ENCODE measurements at regions not wholly inside any gene's neighbourhood (a gene's known extent, or its start where the extent isn't known, plus 50 kb on each side); places are given as distances from the start of the nearest gene placed in this dataset.

DNA sequence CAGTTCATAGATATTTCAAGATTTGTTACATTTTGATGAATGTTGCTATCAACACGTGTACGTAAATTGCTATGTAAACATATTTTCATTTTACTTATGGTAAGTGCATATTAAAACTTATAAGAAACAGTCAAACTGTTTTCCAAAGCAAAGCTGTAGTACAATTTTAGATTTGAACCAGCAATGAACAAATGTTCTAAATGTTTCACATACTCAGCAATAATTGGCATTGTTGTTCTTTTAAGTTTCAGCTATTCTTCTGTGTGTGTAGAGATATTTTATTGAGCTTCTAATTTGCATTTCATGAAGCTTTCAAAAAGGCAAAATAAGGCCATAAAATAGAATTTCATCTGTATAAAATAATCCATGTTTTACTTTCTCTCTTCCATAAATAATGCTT lies 1433.2 kb downstream of the LRFN5 start:
- Histone ChIP-seq H3K18ac (ENCODE audit: low read depth in 1 of 2, low read length in 2 of 2) (no peak overlapping the region), H3K4ac (ENCODE audit: low read depth in 1 of 2, low read length in 2 of 2) (no peak overlapping the region), H3K4me1 (ENCODE audit: control insufficient read depth, insufficient read depth, low read depth, low read length) (no peaks in the 10 kb centered on the region), H3K4me3 (ENCODE audit: insufficient read depth in 1 of 2, low read depth in 1 of 2, low read length in 2 of 2) (no peak overlapping the region), H3K14ac (ENCODE audit: low read length in 2 of 2) (no peak overlapping the region), H4K8ac (ENCODE audit: low read length) (no peak overlapping the region), H3K4me2 (ENCODE audit: low read length, poor library complexity, severe bottlenecking) (no peak overlapping the region), H2AFZ (ENCODE audit: low read depth, low read length) (no peak overlapping the region), H4K91ac (ENCODE audit: low read length) (no peak overlapping the region), H2AK5ac (ENCODE audit: low read length, severe bottlenecking) (no peak overlapping the region), H2BK12ac (ENCODE audit: low read length in 2 of 2) (no peak overlapping the region), H3K9me3 (ENCODE audit: control insufficient read depth, low read length) (no peaks in the 10 kb centered on the region), H3K27me3 (ENCODE audit: control insufficient read depth in 1 of 2, insufficient read depth in 1 of 2, low read length in 2 of 2) (no peaks in the 10 kb centered on the region), H2BK120ac (ENCODE audit: low read depth, low read length) (no peak overlapping the region), H3K79me1 (replicated peaks; ENCODE audit: low read length, poor library complexity, severe bottlenecking) (no peaks in the 10 kb centered on the region), H2BK5ac (ENCODE audit: low read depth, low read length, poor library complexity, severe bottlenecking) (no peak overlapping the region), H3K36me3 (ENCODE audit: control insufficient read depth in 1 of 2, insufficient read depth in 2 of 2, low read depth in 1 of 2, low read length in 2 of 2) (no peaks in the 10 kb centered on the region), H3K23ac (ENCODE audit: low read length in 2 of 2) (no peak overlapping the region), H3K9ac (ENCODE audit: low read length) (no peak overlapping the region), H2BK15ac (ENCODE audit: low read depth, poor library complexity, severe bottlenecking) (no peak overlapping the region), H3K27ac (ENCODE audit: low read length, poor library complexity, severe bottlenecking) (no peak overlapping the region)
- WGBS: no CpG with 5 or more reads among the region's 2 CpGs
- no peak for DNase-seq

DNA sequence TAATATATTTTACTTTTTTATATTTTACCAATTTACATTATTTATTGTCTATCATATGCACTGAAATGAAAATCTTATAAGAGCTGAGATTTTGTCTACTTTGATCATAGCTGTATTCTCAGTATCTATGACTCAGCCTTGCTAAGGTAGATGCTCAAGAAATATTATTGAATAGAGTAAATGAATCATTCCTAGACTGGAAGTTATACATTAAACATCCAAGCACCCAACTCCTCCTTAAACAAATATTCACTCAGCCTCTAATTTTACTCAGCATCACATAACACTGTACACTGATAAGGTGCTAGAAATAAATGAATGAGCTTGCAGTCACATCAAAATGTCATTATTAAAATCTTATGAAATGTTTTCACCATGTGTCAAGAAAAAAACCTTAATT lies 1424.9 kb downstream of the LRFN5 start:
- H4K8ac ChIP-seq (ENCODE audit: low read length): no peak overlapping the region
- no peaks in the 10 kb centered on the region for H3K27me3 ChIP-seq (ENCODE audit: control insufficient read depth in 1 of 2, insufficient read depth in 1 of 2, low read length in 2 of 2)
- no peak overlapping the region for H2AFZ ChIP-seq (ENCODE audit: low read depth, low read length)
- no peak overlapping the region for H3K23ac ChIP-seq (ENCODE audit: low read length in 2 of 2)
- no peak overlapping the region for H3K4me2 ChIP-seq (ENCODE audit: low read length, poor library complexity, severe bottlenecking)
- no peak overlapping the region for H3K9ac ChIP-seq (ENCODE audit: low read length)
- no peaks in the 10 kb centered on the region for H3K9me3 ChIP-seq (ENCODE audit: control insufficient read depth, low read length)
- H2BK15ac ChIP-seq (ENCODE audit: low read depth, poor library complexity, severe bottlenecking): no peak overlapping the region
- H3K79me1 ChIP-seq (replicated peaks; ENCODE audit: low read length, poor library complexity, severe bottlenecking): no peaks in the 10 kb centered on the region
- H2BK5ac ChIP-seq (ENCODE audit: low read depth, low read length, poor library complexity, severe bottlenecking): no peak overlapping the region
- H3K36me3 ChIP-seq (ENCODE audit: control insufficient read depth in 1 of 2, insufficient read depth in 2 of 2, low read depth in 1 of 2, low read length in 2 of 2): no peaks in the 10 kb centered on the region
- no peak overlapping the region for H2BK120ac ChIP-seq (ENCODE audit: low read depth, low read length)
- DNase-seq: no peak
- no peak overlapping the region for H3K4ac ChIP-seq (ENCODE audit: low read depth in 1 of 2, low read length in 2 of 2)
- H3K4me3 ChIP-seq (ENCODE audit: insufficient read depth in 1 of 2, low read depth in 1 of 2, low read length in 2 of 2): no peak overlapping the region
- no peak overlapping the region for H3K14ac ChIP-seq (ENCODE audit: low read length in 2 of 2)
- no peak overlapping the region for H4K91ac ChIP-seq (ENCODE audit: low read length)
- no peaks in the 10 kb centered on the region for H3K4me1 ChIP-seq (ENCODE audit: control insufficient read depth, insufficient read depth, low read depth, low read length)
- no peak overlapping the region for H3K27ac ChIP-seq (ENCODE audit: low read length, poor library complexity, severe bottlenecking)
- no peak overlapping the region for H3K18ac ChIP-seq (ENCODE audit: low read depth in 1 of 2, low read length in 2 of 2)
- no peak overlapping the region for H2BK12ac ChIP-seq (ENCODE audit: low read length in 2 of 2)
- no peak overlapping the region for H2AK5ac ChIP-seq (ENCODE audit: low read length, severe bottlenecking)

DNA sequence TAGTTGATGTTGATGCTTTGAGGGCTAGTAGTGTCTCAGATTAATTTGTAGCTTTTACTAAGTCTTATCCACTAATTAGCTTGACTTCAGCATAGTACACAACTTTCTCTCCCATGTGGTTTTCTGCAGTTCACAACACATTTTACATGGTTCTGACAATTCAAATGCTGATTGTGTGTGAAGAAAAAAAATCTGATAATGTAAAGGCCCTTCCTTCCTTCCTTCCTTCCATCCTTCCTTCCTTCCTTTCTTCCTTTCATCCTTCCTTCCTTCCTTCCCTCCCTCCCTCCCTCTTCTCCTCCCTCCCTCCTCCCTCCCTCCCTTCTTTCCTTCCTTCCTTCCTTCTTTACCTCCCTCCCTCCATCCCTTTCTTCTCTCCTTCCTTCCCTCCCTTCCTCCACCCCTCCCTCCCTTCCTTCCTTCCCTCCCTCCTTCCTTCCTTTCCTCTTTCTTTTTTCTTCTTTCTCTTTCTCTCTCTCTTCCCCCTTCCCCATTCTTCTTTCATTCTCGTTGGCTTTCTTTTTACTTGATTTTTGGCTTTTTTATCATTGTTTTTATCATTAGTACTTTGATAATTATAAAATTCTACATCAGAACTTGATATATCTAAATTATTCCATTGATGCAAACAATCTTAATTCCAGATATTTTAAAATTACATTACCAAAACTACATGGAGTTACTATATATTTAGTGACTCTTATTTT lies 1415.6 kb downstream of the LRFN5 start:
- no peak overlapping the region for H2BK15ac ChIP-seq (ENCODE audit: low read depth, poor library complexity, severe bottlenecking)
- peaks cover 13% of the 10 kb centered on the region for H3K9me3 ChIP-seq (ENCODE audit: control insufficient read depth, low read length)
- H3K14ac ChIP-seq (ENCODE audit: low read length in 2 of 2): no peak overlapping the region
- no peak overlapping the region for H2BK120ac ChIP-seq (ENCODE audit: low read depth, low read length)
- H2BK12ac ChIP-seq (ENCODE audit: low read length in 2 of 2): no peak overlapping the region
- H3K9ac ChIP-seq (ENCODE audit: low read length): no peak overlapping the region
- no peak for DNase-seq
- no peak overlapping the region for H3K23ac ChIP-seq (ENCODE audit: low read length in 2 of 2)
- H2BK5ac ChIP-seq (ENCODE audit: low read depth, low read length, poor library complexity, severe bottlenecking): no peak overlapping the region
- H4K8ac ChIP-seq (ENCODE audit: low read length): no peak overlapping the region
- no peaks in the 10 kb centered on the region for H3K36me3 ChIP-seq (ENCODE audit: control insufficient read depth in 1 of 2, insufficient read depth in 2 of 2, low read depth in 1 of 2, low read length in 2 of 2)
- H3K27me3 ChIP-seq (ENCODE audit: control insufficient read depth in 1 of 2, insufficient read depth in 1 of 2, low read length in 2 of 2): no peaks in the 10 kb centered on the region
- H2AK5ac ChIP-seq (ENCODE audit: low read length, severe bottlenecking): no peak overlapping the region
- no peak overlapping the region for H3K4me2 ChIP-seq (ENCODE audit: low read length, poor library complexity, severe bottlenecking)
- H3K4me1 ChIP-seq (ENCODE audit: control insufficient read depth, insufficient read depth, low read depth, low read length): no peaks in the 10 kb centered on the region
- no peak overlapping the region for H3K4me3 ChIP-seq (ENCODE audit: insufficient read depth in 1 of 2, low read depth in 1 of 2, low read length in 2 of 2)
- no peak overlapping the region for H3K27ac ChIP-seq (ENCODE audit: low read length, poor library complexity, severe bottlenecking)
- no peak overlapping the region for H3K18ac ChIP-seq (ENCODE audit: low read depth in 1 of 2, low read length in 2 of 2)
- H4K91ac ChIP-seq (ENCODE audit: low read length): no peak overlapping the region
- whole genome bisulfite sequencing: no CpG with 5 or more reads among the region's 1 CpG
- H3K4ac ChIP-seq (ENCODE audit: low read depth in 1 of 2, low read length in 2 of 2): no peak overlapping the region
- no peaks in the 10 kb centered on the region for H3K79me1 ChIP-seq (replicated peaks; ENCODE audit: low read length, poor library complexity, severe bottlenecking)
- no peak overlapping the region for H2AFZ ChIP-seq (ENCODE audit: low read depth, low read length)

DNA sequence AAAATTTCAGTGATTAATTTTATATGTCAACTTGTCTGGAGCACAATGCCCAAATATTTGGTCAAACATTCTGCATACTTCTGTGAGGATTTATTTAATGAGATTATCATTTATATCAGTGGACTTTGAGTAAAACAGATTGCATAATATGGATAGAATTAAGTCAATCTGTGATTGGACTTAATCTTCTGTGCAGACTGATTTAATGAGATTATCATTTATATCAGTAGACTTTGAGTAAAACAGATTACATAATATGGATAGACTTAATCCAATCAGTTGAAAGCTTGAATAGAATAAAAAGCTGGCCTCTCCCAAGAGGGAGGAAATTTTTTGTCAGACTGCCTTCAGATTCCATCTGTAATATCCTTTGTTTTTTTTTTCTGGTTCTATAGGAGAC lies 1413.2 kb downstream of the LRFN5 start:
- Histone ChIP-seq H3K36me3 (ENCODE audit: control insufficient read depth in 1 of 2, insufficient read depth in 2 of 2, low read depth in 1 of 2, low read length in 2 of 2) (no peaks in the 10 kb centered on the region), H2BK15ac (ENCODE audit: low read depth, poor library complexity, severe bottlenecking) (no peak overlapping the region), H2AK5ac (ENCODE audit: low read length, severe bottlenecking) (no peak overlapping the region), H3K14ac (ENCODE audit: low read length in 2 of 2) (no peak overlapping the region), H3K9ac (ENCODE audit: low read length) (no peak overlapping the region), H3K4ac (ENCODE audit: low read depth in 1 of 2, low read length in 2 of 2) (no peak overlapping the region), H3K9me3 (ENCODE audit: control insufficient read depth, low read length) (peaks cover 13% of the 10 kb centered on the region), H3K4me2 (ENCODE audit: low read length, poor library complexity, severe bottlenecking) (no peak overlapping the region), H2BK120ac (ENCODE audit: low read depth, low read length) (no peak overlapping the region), H3K4me1 (ENCODE audit: control insufficient read depth, insufficient read depth, low read depth, low read length) (no peaks in the 10 kb centered on the region), H3K79me1 (replicated peaks; ENCODE audit: low read length, poor library complexity, severe bottlenecking) (no peaks in the 10 kb centered on the region), H2AFZ (ENCODE audit: low read depth, low read length) (no peak overlapping the region), H3K27ac (ENCODE audit: low read length, poor library complexity, severe bottlenecking) (no peak overlapping the region), H3K23ac (ENCODE audit: low read length in 2 of 2) (no peak overlapping the region), H2BK5ac (ENCODE audit: low read depth, low read length, poor library complexity, severe bottlenecking) (no peak overlapping the region), H3K18ac (ENCODE audit: low read depth in 1 of 2, low read length in 2 of 2) (no peak overlapping the region), H2BK12ac (ENCODE audit: low read length in 2 of 2) (no peak overlapping the region), H4K8ac (ENCODE audit: low read length) (no peak overlapping the region), H3K27me3 (ENCODE audit: control insufficient read depth in 1 of 2, insufficient read depth in 1 of 2, low read length in 2 of 2) (no peaks in the 10 kb centered on the region), H3K4me3 (ENCODE audit: insufficient read depth in 1 of 2, low read depth in 1 of 2, low read length in 2 of 2) (no peak overlapping the region), H4K91ac (ENCODE audit: low read length) (no peak overlapping the region)
- DNase-seq: no peak

All from mesenchymal stem cell (in vitro differentiated cells and primary cell).